GM20000 (cell line): ENCODE measurements at regions not wholly inside any gene's neighbourhood (a gene's known extent, or its start where the extent isn't known, plus 50 kb on each side); places are given as distances from the start of the nearest gene placed in this dataset.

Source experiments
- DNase-seq: peaks from one replicate; pipeline ENCODE4 v3.0.0; 2012; ENCODE audit warnings: low spot score
- CTCF ChIP-seq: IDR thresholded peaks from 2 replicates; pipeline ENCODE4 v1.5.1; 2012; ENCODE audit warnings: mild to moderate bottlenecking, control low read depth; ENCODE audit errors: extremely low read depth, missing control alignments

DNA sequence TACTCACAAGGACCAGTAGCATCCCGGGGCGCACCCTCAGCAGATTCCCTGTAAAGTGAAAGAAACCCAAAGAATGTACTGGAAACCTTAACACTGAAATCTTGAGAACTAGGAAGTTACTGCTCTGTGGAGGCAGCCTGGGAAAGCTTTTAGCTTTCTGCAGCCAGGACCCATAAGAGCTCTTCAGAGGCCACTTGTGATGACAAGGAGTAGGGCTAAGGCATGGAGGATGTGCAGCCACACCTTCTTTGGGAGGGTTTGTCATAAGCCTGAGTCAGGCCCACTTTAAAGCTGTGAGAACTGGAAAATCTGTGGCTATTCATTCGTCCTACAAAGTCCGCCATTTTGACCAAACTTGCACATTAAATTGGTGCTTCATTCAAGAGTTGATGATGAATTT, 291.1 kb upstream of the TLE4 start:
- DNase-seq, result no peak
- no peak for TF ChIP-seq CTCF

- no peak for TF ChIP-seq CTCF
Observed at GRCh38 chr9:79284081-79284480, 287.7 kb upstream of the TLE4 start.

DNA sequence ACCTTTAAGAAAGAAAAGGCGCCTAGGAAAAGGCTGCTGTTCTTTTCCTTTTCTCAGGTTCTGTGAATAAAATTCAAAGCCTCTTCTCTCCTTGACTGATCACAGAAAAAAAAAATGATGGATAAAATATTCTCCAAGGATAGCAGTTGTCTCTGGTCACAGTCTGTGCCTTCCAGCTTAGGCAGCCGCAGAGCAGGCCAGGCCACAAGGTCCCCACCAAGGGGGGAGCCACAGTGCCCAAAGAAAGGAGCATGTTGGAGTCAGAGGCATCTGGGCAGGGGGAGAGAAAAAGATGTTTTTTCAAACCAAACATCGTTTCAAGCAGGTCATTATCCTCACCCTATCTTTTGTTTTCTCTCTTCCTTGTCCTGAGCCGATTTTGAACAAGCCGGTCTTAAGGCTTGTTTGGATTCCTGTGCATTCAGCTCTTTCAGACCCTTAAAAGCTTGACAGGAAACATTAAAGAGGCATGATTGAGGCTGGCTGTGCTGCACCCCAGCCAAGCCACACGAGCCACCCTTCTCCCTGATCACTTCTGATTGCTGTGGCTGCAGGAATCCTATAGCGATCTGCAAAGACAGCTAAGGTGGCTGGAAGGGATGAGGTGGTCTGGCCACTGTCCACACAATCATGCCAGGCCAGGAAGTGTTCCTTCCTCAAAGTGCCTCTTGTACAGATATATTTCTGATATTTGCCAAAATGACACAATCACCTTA, 284.6 kb upstream of the TLE4 start:
- DNase-seq, result no peak
- TF ChIP-seq CTCF, result no peak

More at GRCh38 chr9:79284081-79284480, 287.7 kb upstream of the TLE4 start:
- DNase-seq, result no peak

- TF ChIP-seq CTCF, result no peak
- DNase-seq, result no peak
Observed at GRCh38 chr9:79287708-79288290, 284.0 kb upstream of the TLE4 start.

- no peak for DNase-seq
- TF ChIP-seq CTCF, result no peak
Observed at GRCh38 chr9:79289856-79290255, 281.9 kb upstream of the TLE4 start.

DNA sequence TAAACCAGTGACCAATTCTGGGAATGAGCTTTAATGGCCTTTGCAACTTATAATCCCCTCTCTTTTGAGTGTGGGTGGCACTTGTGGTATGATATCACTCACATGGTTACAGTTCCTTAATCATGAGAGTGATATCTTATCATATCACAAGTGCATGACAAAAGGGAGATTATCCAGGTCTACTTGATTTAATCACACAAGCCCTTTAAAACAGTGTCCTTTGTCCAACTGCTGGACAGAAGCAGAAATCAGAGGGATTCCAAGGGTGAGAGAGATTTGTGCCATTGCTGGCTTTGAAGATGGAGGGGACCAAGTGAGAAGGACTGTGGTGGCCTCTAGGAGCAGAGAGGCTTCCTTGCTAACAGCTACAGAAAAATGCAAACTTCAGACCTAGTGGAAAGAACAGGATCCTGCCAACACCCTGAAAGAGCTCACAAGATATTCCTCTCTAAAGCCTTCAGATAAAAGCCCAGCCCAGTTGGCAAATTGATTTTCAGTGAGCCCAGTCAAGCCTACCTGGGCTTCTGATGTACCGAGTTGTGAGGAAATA, 279.0 kb upstream of the TLE4 start:
- no peak for DNase-seq

More for the DNA sequence above, 279.0 kb upstream of the TLE4 start:
- no peak for TF ChIP-seq CTCF
